BE2C (cell line): ENCODE measurements at regions not wholly inside any gene's neighbourhood (a gene's known extent, or its start where the extent isn't known, plus 50 kb on each side); places are given as distances from the start of the nearest gene placed in this dataset.

Experiments used
- DNase-seq: peaks from one replicate; pipeline ENCODE4 v3.0.0-alpha.2; 2020
- H3K27me3 ChIP-seq: fragments of 250-450 bp; sonication (Bioruptor Pico); 2 replicates; pipeline ENCODE4 v1.5.1; 2020; ENCODE audit warnings: mild to moderate bottlenecking
- H3K36me3 ChIP-seq: fragments of 250-450 bp; sonication (Bioruptor Pico); 2 replicates; pipeline ENCODE4 v1.5.1; 2020; ENCODE audit warnings: mild to moderate bottlenecking
- H3K4me1 ChIP-seq: fragments of 250-450 bp; sonication (Bioruptor Pico); 2 replicates; pipeline ENCODE4 v1.5.1; 2020
- H3K4me3 ChIP-seq: 2 replicates; pipeline ENCODE4 v1.5.1; 2011; ENCODE audit warnings: low read depth, low read length
- H3K9me3 ChIP-seq: fragments of 250-450 bp; sonication (Bioruptor Pico); 2 replicates; pipeline ENCODE4 v1.5.1; 2020
- TF ChIP-seq, protein P1 (sequence below): IDR thresholded peaks from 2 replicates; pipeline ENCODE4 v1.5.1; 2012; ENCODE audit warnings: mild to moderate bottlenecking, low read depth, low read length

DNA sequence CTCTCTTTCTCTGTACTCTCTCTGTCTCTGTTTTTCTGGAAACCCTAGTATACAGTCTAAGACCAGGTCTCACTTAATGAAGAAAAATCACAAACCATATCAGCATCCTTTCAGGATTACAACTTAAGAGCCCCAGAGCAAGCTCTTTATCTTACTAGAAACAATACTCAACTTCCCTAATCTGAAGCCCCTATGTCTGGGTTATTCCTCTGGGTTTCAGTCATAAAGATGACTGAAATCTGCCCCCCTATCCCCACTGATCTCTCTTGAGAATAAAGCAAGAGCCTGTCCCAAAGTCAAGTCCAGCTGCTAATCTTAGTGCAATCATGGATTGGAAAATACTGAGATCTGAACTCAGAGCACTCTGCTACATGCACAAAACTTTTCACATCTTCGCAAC is 53.9 kb upstream of the PICALM start:
- Histone ChIP-seq H3K9me3 (no peaks in the 10 kb centered on the region), H3K36me3 (no peaks in the 10 kb centered on the region), H3K27me3 (peaks cover 7% of the 10 kb centered on the region; the same call in 1 of the 2 replicates), H3K4me1 (no peaks in the 10 kb centered on the region), H3K4me3 (no peak overlapping the region)
- no peak for DNase-seq
- TF ChIP-seq, protein P1, sequence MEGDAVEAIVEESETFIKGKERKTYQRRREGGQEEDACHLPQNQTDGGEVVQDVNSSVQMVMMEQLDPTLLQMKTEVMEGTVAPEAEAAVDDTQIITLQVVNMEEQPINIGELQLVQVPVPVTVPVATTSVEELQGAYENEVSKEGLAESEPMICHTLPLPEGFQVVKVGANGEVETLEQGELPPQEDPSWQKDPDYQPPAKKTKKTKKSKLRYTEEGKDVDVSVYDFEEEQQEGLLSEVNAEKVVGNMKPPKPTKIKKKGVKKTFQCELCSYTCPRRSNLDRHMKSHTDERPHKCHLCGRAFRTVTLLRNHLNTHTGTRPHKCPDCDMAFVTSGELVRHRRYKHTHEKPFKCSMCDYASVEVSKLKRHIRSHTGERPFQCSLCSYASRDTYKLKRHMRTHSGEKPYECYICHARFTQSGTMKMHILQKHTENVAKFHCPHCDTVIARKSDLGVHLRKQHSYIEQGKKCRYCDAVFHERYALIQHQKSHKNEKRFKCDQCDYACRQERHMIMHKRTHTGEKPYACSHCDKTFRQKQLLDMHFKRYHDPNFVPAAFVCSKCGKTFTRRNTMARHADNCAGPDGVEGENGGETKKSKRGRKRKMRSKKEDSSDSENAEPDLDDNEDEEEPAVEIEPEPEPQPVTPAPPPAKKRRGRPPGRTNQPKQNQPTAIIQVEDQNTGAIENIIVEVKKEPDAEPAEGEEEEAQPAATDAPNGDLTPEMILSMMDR = no peak

DNA sequence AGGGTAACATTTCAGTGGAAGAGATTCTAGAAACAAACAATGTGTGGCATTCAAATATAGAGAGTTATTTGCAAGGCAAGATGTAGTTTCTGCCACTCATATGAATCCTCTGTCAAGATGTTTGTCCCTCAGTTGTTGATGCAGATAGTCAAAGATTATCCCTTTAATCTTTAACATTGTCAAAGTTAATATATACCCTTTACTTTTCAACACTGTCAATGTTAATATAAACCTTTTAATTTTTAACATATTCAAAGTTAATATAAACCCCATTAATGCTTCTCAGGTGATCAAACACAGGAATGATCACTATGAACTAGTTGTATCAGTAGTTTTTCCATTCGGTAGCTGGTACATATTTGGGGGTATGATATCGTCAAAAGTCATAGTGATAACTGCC is 51.9 kb upstream of the PICALM start:
- DNase-seq = no peak
- TF ChIP-seq, protein P1 = no peak
- Histone ChIP-seq H3K36me3 (no peaks in the 10 kb centered on the region), H3K9me3 (no peaks in the 10 kb centered on the region), H3K4me1 (no peaks in the 10 kb centered on the region), H3K27me3 (peaks cover 7% of the 10 kb centered on the region), H3K4me3 (no peak overlapping the region)

DNA sequence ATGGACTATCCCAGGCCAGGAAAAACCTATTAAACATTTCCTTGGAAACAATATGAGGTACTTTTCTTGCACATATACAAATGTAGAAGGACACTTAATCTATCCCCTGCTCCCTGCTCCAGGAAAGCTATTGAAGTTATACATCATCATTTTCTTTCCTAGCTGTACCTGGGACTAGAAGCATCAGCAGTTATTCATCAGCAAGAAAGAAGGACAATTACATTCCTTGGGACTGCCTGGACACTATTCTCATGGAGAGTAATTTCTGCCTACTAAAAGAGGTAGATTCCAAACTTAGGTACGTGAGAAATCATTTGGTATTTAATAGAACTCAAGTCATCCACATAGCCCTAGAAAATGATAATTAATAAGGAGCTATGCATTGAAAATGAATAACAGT is 51.0 kb upstream of the PICALM start:
- TF ChIP-seq, protein P1 = no peak

DNA sequence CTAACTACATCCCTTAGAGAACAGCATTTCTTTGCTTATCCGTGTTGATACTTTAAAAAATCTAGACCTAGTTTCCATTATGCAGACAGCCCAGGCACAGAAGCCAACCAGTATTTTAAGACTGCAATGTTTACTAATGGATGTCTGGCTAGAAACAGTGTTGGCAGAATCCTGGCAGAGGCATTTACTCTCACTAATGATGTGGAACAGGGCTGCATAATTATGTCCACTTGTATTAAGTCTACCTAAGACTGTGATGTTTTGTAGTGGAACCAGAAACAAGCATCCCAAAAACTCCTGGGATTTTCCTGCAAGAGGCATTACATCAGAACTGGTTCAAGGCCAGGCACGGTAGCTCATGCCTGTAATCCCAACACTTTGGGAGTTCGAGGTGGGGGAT is 50.2 kb upstream of the PICALM start:
- TF ChIP-seq, protein P1 = no peak
- H3K4me3 ChIP-seq = no peak overlapping the region
- H3K9me3 ChIP-seq = no peaks in the 10 kb centered on the region
- no peaks in the 10 kb centered on the region for H3K4me1 ChIP-seq
- DNase-seq = no peak
- H3K27me3 ChIP-seq = peaks cover 7% of the 10 kb centered on the region
- no peaks in the 10 kb centered on the region for H3K36me3 ChIP-seq

More for the DNA sequence above, 51.0 kb upstream of the PICALM start:
- Histone ChIP-seq H3K4me3 (no peak overlapping the region), H3K27me3 (peaks cover 7% of the 10 kb centered on the region), H3K9me3 (no peaks in the 10 kb centered on the region), H3K36me3 (no peaks in the 10 kb centered on the region), H3K4me1 (no peaks in the 10 kb centered on the region)
- no peak for DNase-seq
